ENCODE measurements at regions not wholly inside any gene's neighbourhood (a gene's known extent, or its start where the extent isn't known, plus 50 kb on each side); places are given as distances from the start of the nearest gene placed in this dataset.

GRCh38 chr13:111965466-111966214, 101.3 kb upstream of the SOX1 start:
- Mint-ChIP-seq H3K4me1 (ENCODE audit: low read depth in 2 of 2) (no peaks in the 10 kb centered on the region), H3K36me3 (ENCODE audit: insufficient read depth) (no peaks in the 10 kb centered on the region), H3K4me3 (no peak overlapping the region), H3K27ac (no peak overlapping the region), H3K27me3 (peaks cover 0 to 1% of the 10 kb centered on the region in 2 donors), H3K9me3 (no peaks in the 10 kb centered on the region)
- ATAC-seq (replicated peaks), result no peak
- no peak for DNase-seq

GRCh38 chr13:111966933-111967332, 100.0 kb upstream of the SOX1 start:
- no peak for ATAC-seq (replicated peaks)
- no peaks in the 10 kb centered on the region for H3K4me1 Mint-ChIP-seq (ENCODE audit: low read depth in 2 of 2)
- H3K9me3 Mint-ChIP-seq, result no peaks in the 10 kb centered on the region
- peaks cover 6 to 9% of the 10 kb centered on the region in 2 donors for H3K27me3 Mint-ChIP-seq
- no peak for DNase-seq
- no peak overlapping the region for H3K27ac Mint-ChIP-seq
- no peaks in the 10 kb centered on the region for H3K36me3 Mint-ChIP-seq (ENCODE audit: insufficient read depth)
- no peak overlapping the region for H3K4me3 Mint-ChIP-seq

- Mint-ChIP-seq H3K27ac (no peak overlapping the region), H3K27me3 (peaks cover 6 to 16% of the 10 kb centered on the region in 2 donors), H3K4me3 (no peak overlapping the region), H3K4me1 (ENCODE audit: low read depth in 2 of 2) (no peaks in the 10 kb centered on the region), H3K36me3 (ENCODE audit: insufficient read depth) (no peaks in the 10 kb centered on the region), H3K9me3 (no peaks in the 10 kb centered on the region)
- ATAC-seq (replicated peaks) (no peak), DNase-seq (no peak)
Measured at GRCh38 chr13:111967572-111968201, 99.3 kb upstream of the SOX1 start.

GRCh38 chr13:111968336-111969010, 98.5 kb upstream of the SOX1 start:
- ATAC-seq (replicated peaks) (no peak), DNase-seq (no peak)
- Mint-ChIP-seq H3K4me3 (no peak overlapping the region), H3K36me3 (ENCODE audit: insufficient read depth) (no peaks in the 10 kb centered on the region), H3K27me3 (peaks cover 6 to 24% of the 10 kb centered on the region in 2 donors), H3K4me1 (ENCODE audit: low read depth in 2 of 2) (no peaks in the 10 kb centered on the region), H3K9me3 (peaks cover 0 to under 1% of the 10 kb centered on the region in 2 donors), H3K27ac (no peak overlapping the region)

- ATAC-seq (replicated peaks) (no peak), DNase-seq (no peak)
- Mint-ChIP-seq H3K4me1 (ENCODE audit: low read depth in 2 of 2) (no peaks in the 10 kb centered on the region), H3K27me3 (peaks cover 6 to 28% of the 10 kb centered on the region in 2 donors), H3K36me3 (ENCODE audit: insufficient read depth) (no peaks in the 10 kb centered on the region), H3K4me3 (no peak overlapping the region), H3K9me3 (peaks cover 3 to 11% of the 10 kb centered on the region in 2 donors), H3K27ac (no peak overlapping the region)
Measured at GRCh38 chr13:111969551-111970135, 97.3 kb upstream of the SOX1 start.

GRCh38 chr13:111970494-111971141, 96.3 kb upstream of the SOX1 start:
- peaks cover 12 to 21% of the 10 kb centered on the region in 2 donors for H3K9me3 Mint-ChIP-seq
- peaks cover 6 to 28% of the 10 kb centered on the region in 2 donors for H3K27me3 Mint-ChIP-seq

GRCh38 chr13:111971891-111972780, 94.8 kb upstream of the SOX1 start:
- H3K27me3 Mint-ChIP-seq, result peaks cover 6 to 28% of the 10 kb centered on the region in 2 donors
- no peaks in the 10 kb centered on the region for H3K36me3 Mint-ChIP-seq (ENCODE audit: insufficient read depth)
- H3K4me1 Mint-ChIP-seq (ENCODE audit: low read depth in 2 of 2), result peaks cover 3 to 5% of the 10 kb centered on the region in 2 donors
- H3K4me3 Mint-ChIP-seq, result no peak overlapping the region
- DNase-seq (no peak), ATAC-seq (replicated peaks) (no peak)
- H3K27ac Mint-ChIP-seq, result no peak overlapping the region
- peaks cover 12 to 21% of the 10 kb centered on the region in 2 donors for H3K9me3 Mint-ChIP-seq

More at GRCh38 chr13:111970494-111971141, 96.3 kb upstream of the SOX1 start:
- Mint-ChIP-seq H3K4me1 (ENCODE audit: low read depth in 2 of 2) (peaks cover 3 to 5% of the 10 kb centered on the region in 2 donors), H3K27ac (no peak overlapping the region), H3K4me3 (no peak overlapping the region), H3K36me3 (ENCODE audit: insufficient read depth) (no peaks in the 10 kb centered on the region)
- DNase-seq, result no peak
- no peak for ATAC-seq (replicated peaks)

- ATAC-seq (replicated peaks), result no peak
- peaks cover 12 to 21% of the 10 kb centered on the region in 2 donors for H3K9me3 Mint-ChIP-seq
- H3K4me3 Mint-ChIP-seq, result no peak overlapping the region
- no peaks in the 10 kb centered on the region for H3K36me3 Mint-ChIP-seq (ENCODE audit: insufficient read depth)
- H3K27ac Mint-ChIP-seq, result no peak overlapping the region
- peaks cover 6 to 28% of the 10 kb centered on the region in 2 donors for H3K27me3 Mint-ChIP-seq
- no peak for DNase-seq
- H3K4me1 Mint-ChIP-seq (ENCODE audit: low read depth in 2 of 2), result peaks cover 3 to 5% of the 10 kb centered on the region in 2 donors
Measured at GRCh38 chr13:111973186-111973585, 93.8 kb upstream of the SOX1 start.

GRCh38 chr13:111973605-111974340, 93.2 kb upstream of the SOX1 start:
- H3K27ac Mint-ChIP-seq, result no peak overlapping the region
- no peak overlapping the region for H3K4me3 Mint-ChIP-seq
- DNase-seq, result no peak

GRCh38 chr13:111974341-111974640, 92.7 kb upstream of the SOX1 start:
- Mint-ChIP-seq H3K36me3 (ENCODE audit: insufficient read depth) (no peaks in the 10 kb centered on the region), H3K9me3 (peaks cover 12 to 21% of the 10 kb centered on the region in 2 donors), H3K4me1 (ENCODE audit: low read depth in 2 of 2) (peaks cover 3 to 5% of the 10 kb centered on the region in 2 donors), H3K27ac (no peak overlapping the region), H3K27me3 (peaks cover 6 to 28% of the 10 kb centered on the region in 2 donors), H3K4me3 (no peak overlapping the region)
- ATAC-seq (replicated peaks), result no peak
- DNase-seq, result no peak

More at GRCh38 chr13:111973605-111974340, 93.2 kb upstream of the SOX1 start:
- peaks cover 12 to 21% of the 10 kb centered on the region in 2 donors for H3K9me3 Mint-ChIP-seq
- H3K27me3 Mint-ChIP-seq, result peaks cover 6 to 28% of the 10 kb centered on the region in 2 donors
- H3K36me3 Mint-ChIP-seq (ENCODE audit: insufficient read depth), result no peaks in the 10 kb centered on the region
- no peak for ATAC-seq (replicated peaks)
- peaks cover 3 to 5% of the 10 kb centered on the region in 2 donors for H3K4me1 Mint-ChIP-seq (ENCODE audit: low read depth in 2 of 2)

- no peaks in the 10 kb centered on the region for H3K36me3 Mint-ChIP-seq (ENCODE audit: insufficient read depth)
- DNase-seq (no peak), ATAC-seq (replicated peaks) (no peak)
- peaks cover 3 to 30% of the 10 kb centered on the region in 2 donors for H3K27me3 Mint-ChIP-seq
- no peak overlapping the region for H3K27ac Mint-ChIP-seq
- H3K9me3 Mint-ChIP-seq, result peaks cover 12 to 21% of the 10 kb centered on the region in 2 donors
- H3K4me3 Mint-ChIP-seq, result no peak overlapping the region
- H3K4me1 Mint-ChIP-seq (ENCODE audit: low read depth in 2 of 2), result peaks cover 3 to 5% of the 10 kb centered on the region in 2 donors
Measured at GRCh38 chr13:111975539-111976473, 91.1 kb upstream of the SOX1 start.

Measured in effector memory CD8-positive, alpha-beta T cell (primary cell).